Activated CD4-positive, CD25-positive, alpha-beta regulatory T cell treated with anti-CD3 and anti-CD28 coated beads, Interleukin-2, amount 50 U/mL, for 16 hours (primary cell): ENCODE measurements at regions not wholly inside any gene's neighbourhood (a gene's known extent, or its start where the extent isn't known, plus 50 kb on each side); places are given as distances from the start of the nearest gene placed in this dataset.
"Not testable (repeated sequence)": the region's sequence is repeated elsewhere in the genome, so short reads cannot be mapped to it uniquely, and the experiment has no call there.

Source experiments
- DNase-seq: peaks from one replicate; pipeline ENCODE4 v3.0.0-alpha.2; 2020; ENCODE audit warnings: low read depth, low spot score

DNA sequence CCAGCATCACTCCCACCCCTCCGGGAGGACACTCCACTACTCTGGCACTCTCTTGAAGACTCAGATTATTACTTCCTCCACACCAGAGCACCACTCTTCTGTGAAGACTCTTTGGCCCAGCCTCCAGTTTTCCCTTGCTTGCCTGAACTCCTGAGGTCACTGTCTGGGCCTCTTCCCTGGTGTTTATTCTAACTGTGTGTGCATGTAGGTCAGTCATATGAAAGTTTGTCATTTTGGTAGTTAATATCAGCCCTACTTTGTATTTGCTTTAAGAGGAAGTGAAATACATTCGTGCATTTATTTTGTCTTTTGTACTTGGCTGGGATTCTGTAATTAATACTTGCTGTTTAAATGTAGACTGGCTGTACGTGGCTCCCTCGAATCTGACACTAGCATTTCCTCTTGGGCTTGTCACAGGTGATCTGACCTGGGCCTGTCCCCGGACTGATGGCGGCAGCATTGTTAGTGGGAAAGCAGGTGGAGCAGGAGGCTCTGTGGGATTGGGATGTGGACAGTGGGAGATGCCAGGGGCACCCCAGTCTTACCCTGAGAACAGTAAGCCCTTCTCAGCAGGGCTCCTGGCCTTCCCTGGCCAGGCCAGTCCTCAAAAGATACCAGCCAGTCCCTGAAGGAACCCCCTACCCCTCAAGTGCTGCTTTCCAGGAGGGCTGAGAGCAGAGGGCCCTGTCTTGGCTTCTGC, 350.5 kb downstream of the CDC5L start:
- no peak for DNase-seq

DNA sequence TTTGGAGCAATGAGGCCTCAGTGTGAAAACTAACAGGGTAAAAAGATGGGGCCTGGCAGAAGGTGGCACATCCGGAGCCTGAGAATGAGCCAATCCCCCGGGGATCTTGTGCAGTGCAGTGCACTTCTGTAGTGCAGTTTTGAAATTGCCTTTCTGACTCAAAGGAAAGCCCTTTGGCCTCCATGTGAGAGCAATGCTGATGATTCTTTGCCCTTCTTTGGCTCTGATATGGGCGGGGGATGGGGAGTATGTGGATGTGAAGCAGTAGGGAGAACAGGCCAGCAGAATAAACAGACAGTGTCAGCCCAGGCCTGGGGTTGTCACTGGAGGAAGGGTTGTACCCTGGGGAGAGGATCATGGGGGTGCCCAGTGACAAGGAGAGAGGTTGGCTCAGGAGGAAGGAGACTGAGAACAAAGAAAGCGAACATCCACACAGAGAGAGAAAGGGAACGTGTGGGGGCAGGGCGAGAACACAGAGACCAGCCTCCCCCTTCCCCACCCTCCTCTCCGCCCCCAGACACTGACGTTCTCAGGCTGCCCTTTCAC, 351.2 kb downstream of the CDC5L start:
- DNase-seq = no peak

DNA sequence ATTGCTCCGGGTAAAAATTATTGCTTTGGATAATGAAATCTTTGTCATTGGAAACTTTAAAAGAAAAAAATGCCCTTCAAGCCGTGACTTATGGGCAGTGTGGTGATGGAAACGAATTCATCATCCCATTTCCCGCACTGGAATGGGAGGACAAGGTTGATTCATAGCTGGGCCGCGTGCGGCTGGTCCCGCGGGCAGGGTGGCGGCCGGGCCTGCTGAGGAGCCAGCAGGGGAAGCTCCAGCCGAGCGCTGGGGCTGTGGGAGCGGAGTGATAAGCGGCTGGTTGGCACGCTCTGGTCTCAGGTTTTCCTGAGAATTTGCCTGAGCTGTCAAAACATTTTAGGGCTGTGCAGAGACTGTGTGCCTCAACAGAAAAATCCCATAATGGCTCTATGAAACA, 351.7 kb downstream of the CDC5L start:
- DNase-seq = no peak

DNA sequence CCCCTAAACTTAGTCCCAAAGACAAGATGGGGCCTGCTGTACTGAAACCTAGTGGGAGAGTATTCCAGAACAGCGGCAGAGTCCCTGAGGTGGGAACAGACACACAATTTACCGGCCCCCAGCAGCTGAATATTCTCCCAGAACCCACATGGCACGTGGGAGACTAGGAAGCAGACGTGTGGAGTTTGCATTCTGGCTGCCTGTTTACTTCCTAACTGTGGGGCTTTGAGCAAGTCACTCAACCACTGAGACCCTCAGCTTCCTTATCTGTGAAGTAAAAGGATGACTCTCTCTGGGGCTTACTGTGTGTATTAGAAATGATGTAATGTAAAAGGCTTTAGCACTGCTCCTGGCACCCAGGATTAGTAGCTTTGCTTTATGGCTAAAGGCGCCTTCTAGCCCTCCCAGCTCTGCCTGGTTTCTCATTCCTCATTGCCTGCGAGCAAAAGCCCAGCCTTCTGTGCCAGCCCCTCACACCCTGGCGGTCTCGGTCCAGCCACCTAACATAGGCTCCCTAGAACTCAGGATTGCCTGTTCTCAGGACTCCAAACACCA, 353.1 kb downstream of the CDC5L start:
- DNase-seq = no peak

DNA sequence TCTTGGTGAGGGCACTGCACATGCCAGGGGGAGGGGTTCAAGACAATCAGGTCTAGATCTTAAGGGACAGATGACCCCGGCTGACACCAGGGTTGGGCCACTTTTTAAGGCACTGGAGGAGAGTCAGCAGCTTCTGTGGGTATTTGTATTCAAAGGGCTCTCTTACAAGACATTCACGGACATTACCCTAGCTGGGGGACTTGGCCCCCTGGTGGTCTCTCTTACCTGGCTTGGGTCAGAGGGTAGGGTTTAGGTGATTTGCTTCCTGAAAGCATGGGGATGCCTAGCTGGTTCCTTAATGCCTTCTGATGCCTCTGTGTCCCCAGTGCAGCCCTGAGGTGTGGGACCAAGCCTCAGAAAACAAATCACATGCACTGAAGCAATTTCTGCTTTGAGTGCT, 354.7 kb downstream of the CDC5L start:
- no peak for DNase-seq

DNA sequence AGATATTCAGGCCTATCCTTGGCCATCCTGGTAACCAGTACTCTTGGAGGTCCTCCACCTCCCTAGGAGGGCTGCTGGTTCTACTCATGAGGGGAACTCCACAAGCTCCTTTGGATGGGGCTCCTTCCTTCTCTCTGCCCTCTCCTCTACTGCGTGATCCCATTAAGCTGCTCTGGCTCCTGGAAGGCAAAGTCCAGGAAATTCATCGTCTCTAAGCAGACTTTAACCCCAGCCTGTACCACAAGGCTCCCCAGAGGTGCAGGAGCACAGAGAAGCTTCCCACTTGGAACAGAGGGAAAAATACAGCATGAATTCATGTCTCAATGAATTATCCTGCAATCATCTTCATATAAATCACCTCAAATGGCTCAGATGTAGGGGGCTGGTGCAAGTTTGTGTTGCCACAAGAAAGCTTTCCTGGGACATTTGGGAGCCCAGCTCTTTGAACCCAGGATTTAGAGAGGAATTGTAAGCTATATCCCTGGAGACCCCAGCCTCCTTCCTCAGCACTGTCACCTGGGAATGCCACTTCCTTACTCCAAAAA, 355.4 kb downstream of the CDC5L start:
- DNase-seq = no peak

DNA sequence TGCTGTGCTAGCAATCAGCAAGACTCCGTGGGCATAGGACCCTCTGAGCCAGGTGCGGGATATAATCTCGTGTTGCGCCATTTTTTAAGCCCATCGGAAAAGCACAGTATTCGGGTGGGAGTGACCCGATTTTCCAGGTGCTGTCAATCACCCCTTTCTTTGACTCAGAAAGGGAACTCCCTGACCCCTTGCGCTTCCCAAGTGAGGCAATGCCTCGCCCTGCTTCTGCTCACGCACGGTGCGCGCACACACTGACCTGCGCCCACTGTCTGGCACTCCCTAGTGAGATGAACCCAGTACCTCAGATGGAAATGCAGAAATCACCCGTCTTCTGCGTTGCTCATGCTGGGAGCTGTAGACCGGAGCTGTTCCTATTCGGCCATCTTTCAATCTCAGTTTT, 372.6 kb downstream of the CDC5L start:
- not testable (repeated sequence) for DNase-seq

DNA sequence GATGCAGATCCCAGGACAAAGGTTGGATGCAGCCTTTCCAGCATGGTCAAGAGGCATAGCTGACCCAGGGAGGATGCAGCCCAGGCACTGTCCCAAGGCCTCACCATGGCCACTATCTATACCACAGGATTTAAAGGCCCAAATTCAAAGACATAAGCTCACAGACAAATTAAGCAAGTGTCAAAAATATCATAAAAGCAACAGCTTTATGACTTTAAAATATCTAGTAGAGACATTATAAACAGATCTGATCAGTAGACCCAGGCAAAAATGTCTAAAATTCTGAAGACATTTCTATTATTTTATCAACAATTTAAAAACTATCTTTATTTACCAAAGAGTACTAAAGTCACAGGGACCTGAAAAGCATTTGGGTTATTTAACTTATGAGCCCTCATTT, 373.5 kb downstream of the CDC5L start:
- DNase-seq = no peak

DNA sequence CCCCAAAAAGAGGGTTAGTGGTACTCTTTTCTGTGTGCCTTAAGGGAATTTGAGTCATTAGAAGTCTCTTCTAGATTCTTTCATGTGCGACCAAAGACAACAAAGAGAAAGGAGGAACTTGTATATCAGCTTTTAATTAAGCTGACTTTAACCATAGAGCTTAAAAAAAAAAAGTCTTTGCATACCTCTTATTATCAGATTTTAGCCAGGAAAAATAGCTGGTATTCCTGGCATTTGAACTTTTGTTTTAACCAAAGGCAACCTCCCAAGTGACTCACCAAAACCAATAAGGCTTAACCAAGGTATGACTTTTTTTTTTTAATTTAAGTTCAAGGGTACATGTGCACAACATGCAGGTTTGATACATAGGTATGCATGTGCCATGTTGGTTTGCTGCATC, 375.0 kb downstream of the CDC5L start:
- no peak for DNase-seq

DNA sequence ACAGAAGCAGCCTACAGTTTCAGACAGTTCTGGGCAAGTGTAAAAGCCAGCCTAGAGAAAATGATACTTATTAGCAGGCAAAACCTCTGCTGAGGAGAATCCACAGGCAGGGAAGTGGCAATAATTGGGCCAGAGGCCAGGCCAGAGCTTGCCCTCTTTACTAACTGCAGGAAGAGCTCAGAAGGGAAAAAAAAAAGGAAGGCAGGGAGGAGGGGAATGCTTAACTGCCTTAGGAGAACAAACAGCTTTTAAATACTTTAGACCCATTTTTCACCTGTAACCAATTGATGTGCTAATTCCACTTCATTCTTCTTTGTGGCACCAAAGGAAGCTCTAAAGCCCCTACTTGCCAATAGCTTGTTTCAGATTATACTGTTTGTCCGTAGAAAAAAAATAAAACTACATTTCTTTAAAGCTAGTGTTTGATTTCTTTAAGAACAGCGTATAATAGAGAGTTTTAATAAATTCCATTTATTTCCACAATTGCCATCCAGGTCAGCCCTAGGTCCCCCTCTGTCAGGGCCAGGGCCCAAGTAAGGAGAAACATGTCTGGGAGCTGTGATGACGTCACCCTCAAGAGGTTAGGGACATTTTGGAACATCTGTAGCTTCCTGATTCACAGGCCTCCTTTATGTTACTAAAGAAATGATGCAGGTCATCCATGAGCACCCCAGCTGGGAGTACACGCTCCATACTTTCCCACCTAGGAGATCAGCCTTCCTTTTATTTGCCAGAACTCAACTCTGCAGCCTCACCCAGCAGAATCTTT, 384.3 kb downstream of the CDC5L start:
- no peak for DNase-seq

DNA sequence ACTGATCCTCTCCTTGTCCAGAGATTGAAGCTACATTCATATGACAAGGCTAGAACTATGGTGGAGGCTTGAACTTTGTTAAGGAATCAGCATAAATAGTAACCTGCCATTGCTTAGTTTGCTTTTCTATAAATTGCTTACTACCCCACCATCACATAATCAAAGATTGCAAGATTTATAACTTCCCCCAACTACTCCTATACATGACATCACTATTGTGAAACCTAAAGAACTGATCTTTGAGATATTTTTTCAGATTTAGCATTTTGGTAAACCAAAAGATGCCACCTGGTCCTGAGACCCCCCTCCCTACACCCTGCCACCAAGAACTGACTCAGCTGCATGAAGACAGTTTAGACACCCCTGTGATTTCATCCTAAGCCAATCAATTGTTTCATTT, 385.3 kb downstream of the CDC5L start:
- DNase-seq = no peak

DNA sequence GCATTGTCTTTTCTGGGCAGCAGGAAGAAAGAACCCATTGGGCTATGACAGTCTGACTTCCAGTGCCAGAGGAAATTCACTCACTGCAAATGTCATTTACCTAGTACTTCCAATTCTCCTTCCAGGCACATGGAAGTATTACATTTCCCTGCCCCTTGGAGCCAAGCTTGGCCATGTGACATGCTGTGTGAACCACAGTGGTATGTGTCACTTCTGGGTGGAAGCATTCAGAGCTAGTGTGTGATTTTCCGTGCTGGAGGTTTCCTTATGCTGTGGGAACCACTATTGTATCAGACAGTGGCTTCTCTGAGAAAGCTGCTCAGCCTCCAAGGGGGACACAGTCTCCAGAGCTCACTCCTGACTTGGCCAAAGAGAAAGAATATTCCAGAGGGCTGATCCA, 387.6 kb downstream of the CDC5L start:
- DNase-seq = no peak

DNA sequence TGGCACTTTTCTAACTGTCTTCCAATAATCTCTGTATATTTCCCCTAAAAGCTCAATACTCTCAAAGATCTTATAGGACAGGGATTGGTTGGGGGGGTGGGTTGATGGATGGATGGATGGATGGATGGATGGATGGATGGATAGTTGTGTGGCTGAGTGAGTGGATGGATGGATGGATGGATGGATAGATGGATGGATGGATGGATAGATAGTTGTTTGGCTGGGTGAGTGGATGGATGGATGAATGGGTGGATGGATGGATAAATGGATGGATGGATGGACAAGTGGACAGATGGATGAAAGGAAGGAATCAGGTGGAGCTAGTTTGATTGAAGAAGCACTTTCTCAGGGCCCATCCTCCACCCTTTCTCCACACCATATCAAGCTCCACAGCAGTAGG, 388.8 kb downstream of the CDC5L start:
- no peak for DNase-seq

DNA sequence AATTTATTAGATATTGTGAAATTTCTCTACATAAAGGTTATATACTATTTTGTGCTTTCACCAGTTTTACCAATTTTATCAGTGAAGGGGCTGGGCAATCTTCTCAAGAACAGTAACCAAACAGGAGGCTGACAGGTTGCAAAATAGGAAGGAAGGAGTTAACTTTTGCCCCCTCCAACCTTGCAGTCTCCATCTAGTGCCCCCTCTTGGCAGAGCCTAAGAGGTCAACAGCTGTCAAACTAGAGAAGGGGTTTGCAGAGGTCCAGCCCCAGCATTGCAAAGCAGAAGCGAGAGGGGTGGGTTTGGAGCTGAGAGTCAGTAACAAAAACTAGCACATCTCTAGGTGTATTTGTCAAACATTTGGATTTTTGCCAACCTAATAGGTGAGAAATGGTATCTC, 391.0 kb downstream of the CDC5L start:
- no peak for DNase-seq
